ENCODE measurements at regions not wholly inside any gene's neighbourhood (a gene's known extent, or its start where the extent isn't known, plus 50 kb on each side); places are given as distances from the start of the nearest gene placed in this dataset.

DNA sequence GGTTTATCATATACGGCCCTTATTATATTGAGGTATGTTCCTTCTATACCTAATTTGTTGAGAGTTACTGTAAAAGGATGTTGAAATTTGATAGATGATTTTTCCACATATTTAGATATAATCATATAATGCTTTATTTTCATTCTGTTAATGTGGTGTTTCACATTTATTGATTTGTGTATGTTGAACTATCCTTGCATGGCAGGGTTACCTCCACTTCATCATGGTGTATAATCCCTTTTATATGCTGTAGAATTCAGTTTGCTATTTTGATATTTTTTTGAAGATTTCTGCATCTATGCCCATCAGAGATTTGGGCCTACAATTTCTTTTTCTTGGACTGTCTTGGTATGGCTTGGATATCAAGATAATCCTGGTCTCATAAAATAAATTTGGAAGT is 355.5 kb downstream of the EDEM1 start:
- TF ChIP-seq, protein P1, sequence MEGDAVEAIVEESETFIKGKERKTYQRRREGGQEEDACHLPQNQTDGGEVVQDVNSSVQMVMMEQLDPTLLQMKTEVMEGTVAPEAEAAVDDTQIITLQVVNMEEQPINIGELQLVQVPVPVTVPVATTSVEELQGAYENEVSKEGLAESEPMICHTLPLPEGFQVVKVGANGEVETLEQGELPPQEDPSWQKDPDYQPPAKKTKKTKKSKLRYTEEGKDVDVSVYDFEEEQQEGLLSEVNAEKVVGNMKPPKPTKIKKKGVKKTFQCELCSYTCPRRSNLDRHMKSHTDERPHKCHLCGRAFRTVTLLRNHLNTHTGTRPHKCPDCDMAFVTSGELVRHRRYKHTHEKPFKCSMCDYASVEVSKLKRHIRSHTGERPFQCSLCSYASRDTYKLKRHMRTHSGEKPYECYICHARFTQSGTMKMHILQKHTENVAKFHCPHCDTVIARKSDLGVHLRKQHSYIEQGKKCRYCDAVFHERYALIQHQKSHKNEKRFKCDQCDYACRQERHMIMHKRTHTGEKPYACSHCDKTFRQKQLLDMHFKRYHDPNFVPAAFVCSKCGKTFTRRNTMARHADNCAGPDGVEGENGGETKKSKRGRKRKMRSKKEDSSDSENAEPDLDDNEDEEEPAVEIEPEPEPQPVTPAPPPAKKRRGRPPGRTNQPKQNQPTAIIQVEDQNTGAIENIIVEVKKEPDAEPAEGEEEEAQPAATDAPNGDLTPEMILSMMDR (IDR thresholded peaks at IDR 0.05): no peak

DNA sequence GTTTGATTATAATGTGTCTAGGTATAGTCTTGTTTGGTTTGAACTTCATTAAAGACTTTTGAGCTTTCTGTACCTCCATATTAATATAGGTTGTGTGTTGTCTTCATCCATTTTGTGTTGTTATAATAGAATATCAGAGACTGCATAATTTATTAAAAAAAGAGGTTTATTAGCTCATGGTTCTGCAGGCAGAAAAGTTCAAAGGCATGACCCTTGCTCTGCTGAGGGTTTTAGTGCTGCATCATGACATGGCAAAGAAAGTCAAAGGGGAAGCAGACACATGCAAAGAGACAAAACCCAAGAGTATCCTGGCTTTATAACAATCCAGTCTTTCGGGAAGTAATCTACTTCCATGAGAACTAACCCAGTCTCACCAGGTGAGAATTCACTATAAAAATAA is 358.2 kb downstream of the EDEM1 start:
- no peak overlapping the region for H3K27ac ChIP-seq
- DNase-seq (ENCODE audit: low spot score): no peak
- no peak overlapping the region for H3K4me3 ChIP-seq
- TF ChIP-seq, protein P1 (IDR thresholded peaks at IDR 0.05): no peak

More for the DNA sequence above, 355.5 kb downstream of the EDEM1 start:
- H3K4me3 ChIP-seq: no peak overlapping the region
- no peak for DNase-seq (ENCODE audit: low spot score)
- H3K27ac ChIP-seq: no peak overlapping the region

DNA sequence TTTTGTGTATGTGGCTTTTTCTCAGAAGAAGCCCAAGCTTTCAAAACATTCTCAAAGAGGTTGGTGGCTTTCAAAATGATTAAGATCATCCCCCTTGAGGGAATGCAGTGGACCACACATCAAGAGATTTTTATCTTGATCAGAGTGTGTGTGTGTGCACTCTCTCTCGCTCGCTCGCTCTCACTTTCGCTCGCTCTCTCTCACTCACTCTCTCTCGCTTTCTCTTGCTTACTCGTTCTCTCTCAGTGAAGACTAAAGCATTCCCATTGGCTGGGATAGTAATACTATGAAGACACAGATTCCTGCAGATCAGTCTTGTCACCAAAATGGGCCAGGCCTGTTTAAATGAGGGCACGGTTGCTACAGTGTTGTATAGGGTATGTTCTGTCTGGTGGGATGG is 365.7 kb downstream of the EDEM1 start:
- no peak overlapping the region for H3K27ac ChIP-seq
- H3K4me3 ChIP-seq: no peak overlapping the region
- TF ChIP-seq, protein P1 (IDR thresholded peaks at IDR 0.05): no peak
- no peak for DNase-seq (ENCODE audit: low spot score)

DNA sequence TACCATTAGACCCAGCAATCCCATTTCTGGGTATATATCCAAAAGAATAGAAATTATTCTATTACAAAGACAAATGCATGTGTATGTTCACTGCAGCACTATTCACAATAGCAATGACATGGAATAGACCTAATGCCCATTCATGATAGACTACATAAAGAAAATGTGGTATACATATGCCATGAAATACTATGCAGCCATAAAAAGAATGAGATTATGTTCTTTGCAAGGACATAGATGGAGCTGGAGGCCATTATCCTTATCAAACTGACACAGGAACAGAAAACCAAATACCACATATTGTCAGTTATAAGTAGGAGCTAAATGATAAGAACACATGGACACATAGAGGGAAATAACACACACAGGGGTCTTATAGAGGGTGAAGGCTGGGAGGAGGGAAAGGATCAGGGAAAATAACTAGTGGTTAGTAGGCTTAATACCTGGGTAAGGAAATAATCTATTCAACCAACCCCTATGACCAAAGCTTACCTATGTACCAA is 366.8 kb downstream of the EDEM1 start:
- Histone ChIP-seq H3K27ac (no peak overlapping the region), H3K4me3 (no peak overlapping the region)
- no peak for DNase-seq (ENCODE audit: low spot score)
- TF ChIP-seq, protein P1 (IDR thresholded peaks at IDR 0.05): no peak

DNA sequence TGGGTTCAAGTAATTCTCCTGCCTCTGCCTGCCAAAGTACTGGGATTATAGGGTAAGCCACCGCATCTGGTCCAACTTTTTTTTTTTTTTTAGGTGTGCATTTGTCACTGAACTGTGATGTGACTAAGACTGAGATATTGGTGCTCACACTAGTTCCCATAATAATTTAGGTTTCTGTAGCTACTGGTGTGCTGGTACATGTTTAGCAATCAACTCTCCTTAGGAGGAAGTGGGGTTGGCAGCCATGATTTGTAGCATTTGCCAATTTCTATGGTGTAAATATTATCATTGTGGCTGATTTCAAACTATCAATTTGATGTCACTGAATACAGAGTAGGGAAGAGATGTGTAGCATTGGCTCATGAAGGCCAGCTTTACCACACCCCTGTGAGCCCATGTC is 372.7 kb downstream of the EDEM1 start:
- DNase-seq (ENCODE audit: low spot score): no peak
- TF ChIP-seq, protein P1 (IDR thresholded peaks at IDR 0.05): no peak
- H3K27ac ChIP-seq: no peak overlapping the region

DNA sequence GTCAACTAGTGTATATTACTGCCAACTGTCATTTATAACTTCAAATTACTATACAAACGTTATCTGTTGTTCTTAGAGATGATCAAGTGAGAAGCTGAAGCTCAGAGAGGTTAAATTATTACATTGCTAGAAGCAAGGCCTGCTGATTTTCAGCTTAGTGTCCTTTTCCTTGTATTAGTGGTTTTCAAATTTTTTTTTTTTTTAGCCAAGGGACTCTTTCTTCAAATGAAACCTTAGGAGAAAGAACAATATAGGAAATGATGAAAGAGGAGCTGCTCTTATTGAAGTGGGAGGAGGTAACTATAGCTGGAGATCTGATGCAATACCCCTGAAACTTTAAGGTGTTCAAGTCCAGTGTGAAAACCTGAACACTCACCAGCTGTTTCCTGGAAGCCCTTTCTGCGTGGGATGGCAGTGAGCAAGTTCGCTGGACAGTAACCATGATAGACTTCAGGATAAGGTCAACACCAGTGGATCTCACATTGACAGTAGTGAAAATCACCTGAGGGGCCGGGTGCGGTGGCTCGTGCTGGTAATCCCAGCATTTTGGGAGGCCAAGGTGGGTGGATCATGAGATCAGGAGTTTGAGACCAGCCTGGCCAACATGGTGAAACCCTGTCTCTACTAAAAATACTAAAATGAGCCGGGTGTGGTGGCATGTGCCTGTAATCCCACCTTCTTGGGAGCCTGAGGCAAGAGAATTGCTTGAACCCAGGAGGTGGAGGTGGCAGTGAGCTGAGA is 376.2 kb downstream of the EDEM1 start:
- TF ChIP-seq, protein P1 (IDR thresholded peaks at IDR 0.05): no peak
- Histone ChIP-seq H3K27ac (no peak overlapping the region), H3K4me3 (no peak overlapping the region)
- DNase-seq (ENCODE audit: low spot score): no peak

More for the DNA sequence above, 372.7 kb downstream of the EDEM1 start:
- no peak overlapping the region for H3K4me3 ChIP-seq

DNA sequence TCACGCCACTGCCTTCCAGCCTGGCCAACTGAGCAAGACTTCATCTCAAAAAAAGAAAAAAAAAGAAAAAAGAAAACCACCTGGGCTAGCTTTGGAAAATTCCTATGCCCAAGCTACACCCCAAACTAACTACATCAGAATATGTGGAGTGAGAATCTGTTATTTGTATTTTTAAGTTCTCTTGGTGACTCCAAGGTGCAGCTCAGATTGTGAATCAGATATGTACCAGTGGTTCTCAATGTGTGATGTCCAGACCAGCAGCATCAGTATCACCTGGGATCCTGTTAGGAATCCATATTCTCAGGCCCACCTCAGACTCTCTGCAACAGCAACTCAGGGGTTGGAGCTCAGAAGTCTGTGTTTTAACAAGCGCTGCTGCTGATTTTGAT is 376.8 kb downstream of the EDEM1 start:
- TF ChIP-seq, protein P1 (IDR thresholded peaks at IDR 0.05): no peak
- no peak overlapping the region for H3K27ac ChIP-seq
- H3K4me3 ChIP-seq: no peak overlapping the region
- DNase-seq (ENCODE audit: low spot score): no peak

Data from coronary artery (tissue), 2 donors.